ENCODE measurements at regions not wholly inside any gene's neighbourhood (a gene's known extent, or its start where the extent isn't known, plus 50 kb on each side); places are given as distances from the start of the nearest gene placed in this dataset.

DNA sequence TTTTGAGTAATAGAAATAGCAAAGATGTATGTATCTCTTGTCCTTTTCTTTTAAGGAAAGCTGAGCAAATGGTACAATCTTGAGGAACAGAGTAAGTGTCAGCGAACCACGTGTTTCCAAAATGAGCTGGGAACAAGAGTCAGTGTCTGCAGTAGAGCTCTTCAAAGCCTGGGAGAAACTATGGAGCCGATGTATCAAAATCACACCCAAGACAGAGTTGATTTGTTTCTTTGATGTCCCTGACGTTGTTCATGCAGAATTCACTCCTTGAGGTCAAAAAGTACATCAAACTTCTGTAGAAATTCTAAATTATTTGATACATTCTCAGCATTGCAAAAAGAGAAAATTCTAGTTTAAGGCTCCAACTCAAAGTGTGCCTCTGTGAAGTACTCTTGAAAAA lies 216.5 kb downstream of the SKIDA1 start:
- TF ChIP-seq POLR2AphosphoS5 (IDR thresholded peaks at IDR 0.05; ENCODE audit: low read depth, low read length) (no peak), TAF1 (IDR thresholded peaks at IDR 0.05; ENCODE audit: borderline replicate concordance, insufficient read depth, low read length) (no peak)
- TF ChIP-seq, protein P1, sequence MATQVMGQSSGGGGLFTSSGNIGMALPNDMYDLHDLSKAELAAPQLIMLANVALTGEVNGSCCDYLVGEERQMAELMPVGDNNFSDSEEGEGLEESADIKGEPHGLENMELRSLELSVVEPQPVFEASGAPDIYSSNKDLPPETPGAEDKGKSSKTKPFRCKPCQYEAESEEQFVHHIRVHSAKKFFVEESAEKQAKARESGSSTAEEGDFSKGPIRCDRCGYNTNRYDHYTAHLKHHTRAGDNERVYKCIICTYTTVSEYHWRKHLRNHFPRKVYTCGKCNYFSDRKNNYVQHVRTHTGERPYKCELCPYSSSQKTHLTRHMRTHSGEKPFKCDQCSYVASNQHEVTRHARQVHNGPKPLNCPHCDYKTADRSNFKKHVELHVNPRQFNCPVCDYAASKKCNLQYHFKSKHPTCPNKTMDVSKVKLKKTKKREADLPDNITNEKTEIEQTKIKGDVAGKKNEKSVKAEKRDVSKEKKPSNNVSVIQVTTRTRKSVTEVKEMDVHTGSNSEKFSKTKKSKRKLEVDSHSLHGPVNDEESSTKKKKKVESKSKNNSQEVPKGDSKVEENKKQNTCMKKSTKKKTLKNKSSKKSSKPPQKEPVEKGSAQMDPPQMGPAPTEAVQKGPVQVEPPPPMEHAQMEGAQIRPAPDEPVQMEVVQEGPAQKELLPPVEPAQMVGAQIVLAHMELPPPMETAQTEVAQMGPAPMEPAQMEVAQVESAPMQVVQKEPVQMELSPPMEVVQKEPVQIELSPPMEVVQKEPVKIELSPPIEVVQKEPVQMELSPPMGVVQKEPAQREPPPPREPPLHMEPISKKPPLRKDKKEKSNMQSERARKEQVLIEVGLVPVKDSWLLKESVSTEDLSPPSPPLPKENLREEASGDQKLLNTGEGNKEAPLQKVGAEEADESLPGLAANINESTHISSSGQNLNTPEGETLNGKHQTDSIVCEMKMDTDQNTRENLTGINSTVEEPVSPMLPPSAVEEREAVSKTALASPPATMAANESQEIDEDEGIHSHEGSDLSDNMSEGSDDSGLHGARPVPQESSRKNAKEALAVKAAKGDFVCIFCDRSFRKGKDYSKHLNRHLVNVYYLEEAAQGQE (IDR thresholded peaks at IDR 0.05; ENCODE audit: insufficient read depth in 1 of 2, low read depth in 2 of 2, low read length in 2 of 2), result no peak

All from PFSK-1 (cell line).